HCT116 (cell line): ENCODE measurements at regions not wholly inside any gene's neighbourhood (a gene's known extent, or its start where the extent isn't known, plus 50 kb on each side); places are given as distances from the start of the nearest gene placed in this dataset.

ENCODE experiments used
- ATAC-seq: fragments of 200-7000 bp; cut with Tn5 transposase; 2 replicates; pipeline ENCODE4 v1.9.1; 2020; ENCODE audit warnings: mild to moderate bottlenecking, moderate library complexity
- BruUV-seq: library from RNA; stranded (reverse); fragments of 400-500 nt; replicated peaks from 2 replicates; lab custom pipeline; 2021; lab: Mats Ljungman, UMichigan
- CTCF ChIA-PET: fragments of 300-600 bp; sonication (Branson Sonifier 250); formaldehyde crosslinking; loops from one replicate; lab custom pipeline; 2021; ENCODE audit warnings: antibody characterized with exemption; lab: Charles Lee
- POLR2A ChIA-PET: fragments of 300-600, 350-600 bp; sonication (Branson Sonifier 250); formaldehyde crosslinking; loops from one replicate; lab custom pipeline; 2021; ENCODE audit warnings: antibody characterized with exemption; lab: Charles Lee
- RAD21 ChIA-PET, 2 experiments: fragments of 300-600 bp; sonication (Branson Sonifier 250); formaldehyde crosslinking; loops; one replicate each; lab custom pipeline; 2023; ENCODE audit warnings: low total read pairs in 2 of 2; ENCODE audit not compliant: uncharacterized antibody in 2 of 2, unreplicated experiment in 2 of 2, low non-redundant PET in 1 of 2; lab: Charles Lee
- DNase-seq: peaks from one replicate; pipeline ENCODE4 v3.0.0-alpha.2; 2010; ENCODE audit warnings: low read depth, low spot score
- H2AFZ ChIP-seq: fragments of 200-600 bp; shearing (Covaris generic), sonication (generic); 2 replicates; pipeline ENCODE4 v1.6.1; 2017; ENCODE audit warnings: low read depth, mixed run types, mixed read lengths, antibody characterized with exemption, low read length; ENCODE audit not compliant: poor library complexity, severe bottlenecking
- H3K27ac ChIP-seq: 2 replicates; pipeline ENCODE4 v1.5.1; 2012; ENCODE audit warnings: low read depth, low read length
- H3K27me3 ChIP-seq: fragments of 200-600 bp; sonication (generic); 2 replicates; pipeline ENCODE4 v1.6.1; 2016; ENCODE audit warnings: mixed run types, low read length, mixed read lengths; ENCODE audit not compliant: insufficient read depth
- H3K36me3 ChIP-seq, 2 experiments: fragments of 200-500 bp in 1 of 2; fragments of 200-600 bp in 1 of 2; sonication (Bioruptor generic) in 1 of 2; sonication (generic) in 1 of 2; 2 replicates each; pipeline versions ENCODE4 v1.5.1 to v1.6.1; 2014 to 2016; ENCODE audit warnings: low read length in 2 of 2, inconsistent platforms in 1 of 2, mixed read lengths in 1 of 2, mixed run types in 1 of 2; ENCODE audit not compliant: insufficient read depth in 2 of 2, control insufficient read depth in 1 of 2
- H3K4me1 ChIP-seq, 2 experiments: fragments of 200-600 bp in 1 of 2; sonication (generic) in 1 of 2; 2 replicates each; pipeline versions ENCODE4 v1.5.1 to v1.6.1; 2012 to 2017; ENCODE audit warnings: low read length in 2 of 2, inconsistent platforms in 1 of 2, mild to moderate bottlenecking in 1 of 2, mixed read lengths in 1 of 2, mixed run types in 1 of 2, moderate library complexity in 1 of 2; ENCODE audit not compliant: insufficient read depth in 2 of 2, control insufficient read depth in 1 of 2
- H3K4me2 ChIP-seq: fragments of 200-600 bp; sonication (generic); 2 replicates; pipeline ENCODE4 v1.6.1; 2017; ENCODE audit warnings: mixed run types, low read length, mixed read lengths
- H3K4me3 ChIP-seq, 2 experiments: fragments of 200-600 bp in 1 of 2; sonication (generic) in 1 of 2; replicated peaks in 1 of 2; 2 replicates each; pipeline ENCODE4 v1.5.1; 2011 to 2016; ENCODE audit warnings: low read length in 2 of 2, control low read depth in 1 of 2, low read depth in 1 of 2, mild to moderate bottlenecking in 1 of 2, mixed read lengths in 1 of 2, mixed run types in 1 of 2
- H3K79me2 ChIP-seq: fragments of 200-600 bp; sonication (generic); 2 replicates; pipeline ENCODE4 v1.6.1; 2017; ENCODE audit warnings: mild to moderate bottlenecking, mixed run types, low read length, moderate library complexity, mixed read lengths; ENCODE audit not compliant: insufficient read depth
- H3K9ac ChIP-seq: fragments of 200-600 bp; sonication (generic); 2 replicates; pipeline ENCODE4 v1.6.1; 2016; ENCODE audit warnings: low read length, mixed read lengths
- H3K9me2 ChIP-seq: fragments of 200-600 bp; sonication (generic), shearing (Covaris generic); 2 replicates; pipeline ENCODE4 v1.6.1; 2017; ENCODE audit warnings: mixed run types, mild to moderate bottlenecking, moderate library complexity; ENCODE audit not compliant: insufficient read depth
- H3K9me3 ChIP-seq, 2 experiments: fragments of 200-500 bp in 1 of 2; fragments of 200-600 bp in 1 of 2; sonication (Bioruptor generic) in 1 of 2; sonication (generic) in 1 of 2; 2 replicates each; pipeline ENCODE4 v1.6.1; 2014 to 2017; ENCODE audit warnings: low read length in 2 of 2, mixed read lengths in 2 of 2, inconsistent platforms in 1 of 2, low read depth in 1 of 2, mild to moderate bottlenecking in 1 of 2, mixed run types in 1 of 2, moderate library complexity in 1 of 2; ENCODE audit not compliant: control insufficient read depth in 1 of 2, insufficient read depth in 1 of 2
- H4K20me1 ChIP-seq: fragments of 200-600 bp; sonication (generic), shearing (Covaris generic); 2 replicates; pipeline ENCODE4 v1.6.1; 2017; ENCODE audit warnings: mixed run types, mild to moderate bottlenecking, moderate library complexity; ENCODE audit not compliant: insufficient read depth
- EZH2 ChIP-seq: fragments of 200-600 bp; sonication (generic); IDR thresholded peaks from 2 replicates; pipeline ENCODE4 v1.6.1; 2017; ENCODE audit warnings: antibody characterized with exemption, mixed run types
- FOSL1 ChIP-seq: IDR thresholded peaks from 2 replicates; pipeline ENCODE4 v1.6.1; 2012; ENCODE audit warnings: low read depth
- JUND ChIP-seq: IDR thresholded peaks from 2 replicates; pipeline ENCODE4 v1.6.1; 2012
- POLR2A ChIP-seq: IDR thresholded peaks from 2 replicates; pipeline ENCODE4 v1.7.0; 2011; ENCODE audit warnings: borderline replicate concordance; ENCODE audit not compliant: insufficient read depth, insufficient read length; ENCODE audit errors: extremely low read depth
- POLR2AphosphoS5 ChIP-seq: IDR thresholded peaks from 2 replicates; pipeline ENCODE4 v1.6.1; 2011; ENCODE audit warnings: mild to moderate bottlenecking, low read depth, low read length, moderate library complexity
- SP1 ChIP-seq: IDR thresholded peaks from 2 replicates; pipeline ENCODE4 v1.6.1; 2012; ENCODE audit warnings: low read depth
- TCF7L2 ChIP-seq: IDR thresholded peaks from 2 replicates; pipeline ENCODE4 v1.7.0; 2011; ENCODE audit warnings: borderline replicate concordance, inconsistent platforms; ENCODE audit not compliant: insufficient read depth, insufficient read length; ENCODE audit errors: extremely low read depth
- ZNF274 ChIP-seq: fragments of 200-500 bp; sonication (Bioruptor generic); IDR thresholded peaks from 2 replicates; pipeline ENCODE4 v1.6.1; 2014; ENCODE audit warnings: mild to moderate bottlenecking, low read depth, low read length, inconsistent platforms
- intact Hi-C: fragments of 100-400 bp; cut with micrococcal nuclease; formaldehyde crosslinking; loops from 2 replicates; pipeline ENCODE4 v1.10.0; 2022
- TF ChIP-seq, protein P1 (sequence below): IDR thresholded peaks from 2 replicates; pipeline ENCODE4 v1.6.1; 2012

DNA sequence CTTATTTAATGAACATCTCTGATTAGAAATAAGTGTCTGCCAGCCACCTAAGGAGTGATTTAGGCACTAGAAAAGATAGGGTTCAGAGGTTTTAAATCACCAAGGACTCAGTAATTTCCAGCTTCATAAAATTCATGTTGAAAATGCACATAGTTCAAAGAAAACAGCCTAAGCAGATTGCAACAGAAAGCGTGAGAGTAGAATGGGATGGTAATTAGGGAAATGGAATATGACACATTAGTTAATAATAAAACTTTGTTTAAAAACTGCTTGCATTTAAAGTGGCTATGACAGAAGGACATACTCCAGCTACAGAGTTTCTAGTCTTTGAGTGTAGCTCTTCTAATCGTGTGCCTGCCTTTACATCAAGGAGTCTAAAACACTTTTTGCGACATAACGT is 490.8 kb downstream of the TLE4 start:
- H3K4me3 ChIP-seq = no peak overlapping the region
- peaks cover 0 to 25% of the 10 kb centered on the region in 2 experiments; a peak in 2 of 4 replicates for H3K9me3 ChIP-seq
- no peak overlapping the region for H3K4me2 ChIP-seq
- no peaks in the 10 kb centered on the region for H3K9me2 ChIP-seq
- POLR2A ChIA-PET = no interaction called here
- intact Hi-C loops = no loop called here
- no peaks in the 10 kb centered on the region for H3K36me3 ChIP-seq
- ATAC-seq (no peak), DNase-seq (no peak)
- no peak overlapping the region for H2AFZ ChIP-seq
- no peaks in the 10 kb centered on the region for H3K79me2 ChIP-seq
- H3K27me3 ChIP-seq = no peaks in the 10 kb centered on the region
- H3K4me1 ChIP-seq = no peaks in the 10 kb centered on the region
- TF ChIP-seq POLR2AphosphoS5 (no peak), POLR2A (no peak), TCF7L2 (no peak), SP1 (no peak), ZNF274 (no peak)
- TF ChIP-seq, protein P1, sequence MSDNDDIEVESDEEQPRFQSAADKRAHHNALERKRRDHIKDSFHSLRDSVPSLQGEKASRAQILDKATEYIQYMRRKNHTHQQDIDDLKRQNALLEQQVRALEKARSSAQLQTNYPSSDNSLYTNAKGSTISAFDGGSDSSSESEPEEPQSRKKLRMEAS = no peak
- TF ChIP-seq, all 23 proteins: peak for 0
- no peak overlapping the region for H3K9ac ChIP-seq
- H4K20me1 ChIP-seq = no peaks in the 10 kb centered on the region
- ChIA-PET RAD21 (no interaction called here), CTCF (no interaction called here)
- no TSS peak for BruUV-seq
- H3K27ac ChIP-seq = no peak overlapping the region

DNA sequence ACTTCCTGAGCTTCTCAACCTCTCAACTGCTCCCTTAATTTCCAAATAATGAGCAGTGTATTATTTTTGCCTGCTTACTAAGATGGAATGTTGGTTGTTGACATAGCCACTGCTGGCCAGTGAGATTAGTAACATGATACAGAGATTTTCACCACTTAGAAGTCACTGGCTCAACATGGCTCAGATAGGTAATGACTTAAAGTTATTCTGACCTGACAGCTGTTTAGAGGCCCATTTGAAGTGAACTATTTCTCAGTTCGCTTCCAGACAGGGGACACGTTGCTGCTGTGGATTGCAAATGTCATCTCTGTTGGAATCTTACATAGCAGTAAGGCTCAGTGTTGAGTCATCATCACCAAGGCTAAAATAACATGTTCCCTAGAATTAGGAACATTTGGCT is 490.2 kb downstream of the TLE4 start:
- RAD21 ChIA-PET = no interaction called here
- Histone ChIP-seq H3K79me2 (no peaks in the 10 kb centered on the region), H3K4me2 (no peak overlapping the region), H3K9me3 (peaks cover 0 to 19% of the 10 kb centered on the region in 2 experiments; a peak in 2 of 4 replicates), H3K36me3 (no peaks in the 10 kb centered on the region), H3K27me3 (no peaks in the 10 kb centered on the region), H3K9ac (no peak overlapping the region), H3K4me1 (no peaks in the 10 kb centered on the region), H4K20me1 (no peaks in the 10 kb centered on the region), H2AFZ (no peak overlapping the region), H3K27ac (no peak overlapping the region), H3K9me2 (no peaks in the 10 kb centered on the region), H3K4me3 (no peak overlapping the region)
- CTCF ChIA-PET = no interaction called here
- intact Hi-C loops = no loop called here
- ATAC-seq (no peak), DNase-seq (no peak)
- TF ChIP-seq EZH2 = no peak
- no peak for TF ChIP-seq JUND
- TF ChIP-seq FOSL1 = no peak
- POLR2A ChIA-PET = no interaction called here
- no TSS peak for BruUV-seq
